NCI-H2081 (cell line): ENCODE measurements at regions not wholly inside any gene's neighbourhood (a gene's known extent, or its start where the extent isn't known, plus 50 kb on each side); places are given as distances from the start of the nearest gene placed in this dataset.

Experiments used
- DNase-seq, 2 experiments: peaks; one replicate each; lab custom pipeline; 2025; lab: John Stamatoyannopoulos, UW

GRCh38 chr19:34118879-34119748 is 53.2 kb upstream of the LSM14A start:
- no peak for DNase-seq

DNA sequence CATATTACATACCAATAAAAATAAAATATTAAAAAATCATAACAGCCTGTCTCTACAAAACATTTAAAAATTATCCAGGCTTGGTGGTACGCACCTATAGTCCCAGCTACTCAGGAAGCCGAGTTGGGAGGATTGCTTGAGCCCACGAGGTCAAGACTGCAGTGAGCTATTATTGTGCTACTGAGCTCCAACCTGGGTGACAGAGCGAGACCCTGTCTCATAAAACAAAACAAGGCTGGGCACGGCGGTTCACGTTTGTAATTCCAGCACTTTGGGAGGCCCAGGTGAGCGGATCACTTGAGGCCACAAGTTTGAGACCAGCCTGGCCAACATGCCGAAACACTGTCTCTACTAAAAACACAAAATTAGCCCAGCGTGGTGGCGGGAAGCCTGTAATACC is 52.2 kb upstream of the LSM14A start:
- no peak for DNase-seq

DNA sequence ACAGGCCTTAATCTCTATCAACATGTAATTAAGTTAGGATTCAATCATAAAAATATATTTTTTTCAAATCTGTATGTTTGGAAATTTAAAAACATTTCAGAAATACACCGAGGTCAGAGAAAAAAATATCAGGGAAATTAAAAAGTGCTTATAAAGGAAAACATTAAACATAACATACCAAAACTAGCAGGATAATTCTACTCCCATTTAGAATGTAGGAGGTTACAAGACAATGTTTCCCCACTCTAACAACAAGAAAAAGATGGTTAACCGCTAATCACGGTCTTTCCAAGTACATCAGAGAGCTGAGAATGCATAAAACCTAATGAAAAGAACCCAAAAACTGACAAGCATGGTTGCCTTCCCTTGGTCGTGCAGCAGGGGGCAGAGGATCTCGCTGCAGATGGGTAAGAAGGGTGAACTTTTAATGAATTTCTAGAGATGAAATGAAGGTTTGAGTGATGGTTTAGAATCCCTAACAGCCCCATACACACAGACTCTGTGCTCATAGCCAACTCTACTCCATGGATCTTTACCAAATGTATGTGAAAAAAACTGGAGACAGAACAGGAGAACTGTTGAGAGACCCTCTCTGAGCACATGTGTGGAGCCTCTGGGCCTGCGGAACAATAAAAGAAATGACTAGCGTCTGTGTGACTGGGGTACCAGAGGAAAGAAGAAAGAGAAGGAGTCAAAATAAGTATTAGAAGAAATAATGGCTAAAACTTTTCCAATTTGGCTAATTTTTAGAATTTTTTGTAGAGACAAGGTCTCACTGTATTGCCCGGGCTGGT is 51.3 kb upstream of the LSM14A start:
- no peak for DNase-seq
